Loucy (cell line): ENCODE measurements at regions not wholly inside any gene's neighbourhood (a gene's known extent, or its start where the extent isn't known, plus 50 kb on each side); places are given as distances from the start of the nearest gene placed in this dataset.

Experiments
- H2AFZ ChIP-seq: fragments of 200-600 bp; sonication (generic); 2 replicates; pipeline ENCODE4 v1.6.0; 2016; ENCODE audit warnings: antibody characterized with exemption, mild to moderate bottlenecking, low read length, moderate library complexity
- H3F3A ChIP-seq: fragments of 200-600 bp; 2 replicates; pipeline ENCODE4 v1.6.0; 2016; ENCODE audit warnings: antibody characterized with exemption, low read depth, mild to moderate bottlenecking
- H3K27me3 ChIP-seq: fragments of 200-600 bp; sonication (generic); 2 replicates; pipeline ENCODE4 v1.6.1; 2014; ENCODE audit warnings: low read length, mild to moderate bottlenecking; ENCODE audit not compliant: insufficient read depth, poor library complexity, severe bottlenecking
- H3K36me3 ChIP-seq: fragments of 200-600 bp; sonication (generic); 2 replicates; pipeline ENCODE4 v1.6.1; 2016; ENCODE audit warnings: low read length; ENCODE audit not compliant: insufficient read depth
- H3K4me1 ChIP-seq: fragments of 200-600 bp; sonication (generic); 2 replicates; pipeline ENCODE4 v1.5.1; 2014; ENCODE audit warnings: low read length, mild to moderate bottlenecking; ENCODE audit not compliant: insufficient read depth, poor library complexity, severe bottlenecking
- H3K4me2 ChIP-seq: fragments of 200-600 bp; sonication (generic); 2 replicates; pipeline ENCODE4 v1.6.0; 2014; ENCODE audit warnings: antibody characterized with exemption, low read length, low read depth, mild to moderate bottlenecking; ENCODE audit not compliant: poor library complexity, severe bottlenecking
- H3K4me3 ChIP-seq: fragments of 200-600 bp; sonication (generic); 2 replicates; pipeline ENCODE4 v1.5.1; 2014; ENCODE audit warnings: low read length, mild to moderate bottlenecking, mixed read lengths; ENCODE audit not compliant: poor library complexity, severe bottlenecking
- H3K79me2 ChIP-seq: fragments of 200-600 bp; sonication (generic); 2 replicates; pipeline ENCODE4 v1.6.1; 2014; ENCODE audit warnings: low read length; ENCODE audit not compliant: insufficient read depth
- H3K9ac ChIP-seq: fragments of 200-600 bp; sonication (generic); 2 replicates; pipeline ENCODE4 v1.6.0; 2014; ENCODE audit warnings: mild to moderate bottlenecking, low read depth, low read length, moderate library complexity; ENCODE audit not compliant: poor library complexity, severe bottlenecking
- H3K9me2 ChIP-seq: fragments of 200-600 bp; sonication (generic); replicated peaks from 2 replicates; pipeline ENCODE4 v1.6.1; 2016; ENCODE audit warnings: low read depth, low read length, mixed read lengths
- H3K9me3 ChIP-seq: fragments of 200-600 bp; sonication (generic); 2 replicates; pipeline ENCODE4 v1.6.1; 2014; ENCODE audit warnings: mild to moderate bottlenecking, antibody characterized with exemption, low read length, low read depth; ENCODE audit not compliant: insufficient read depth
- H4K20me1 ChIP-seq: fragments of 200-600 bp; sonication (generic); 2 replicates; pipeline ENCODE4 v1.6.0; 2014; ENCODE audit warnings: antibody characterized with exemption, low read length, mild to moderate bottlenecking; ENCODE audit not compliant: insufficient read depth, poor library complexity, severe bottlenecking
- EZH2phosphoT487 ChIP-seq: fragments of 200-600 bp; IDR thresholded peaks from 2 replicates; pipeline ENCODE4 v1.6.1; 2018; ENCODE audit warnings: antibody characterized with exemption, mild to moderate bottlenecking, moderate library complexity, borderline replicate concordance
- TF ChIP-seq, protein P1 (sequence below): fragments of 200-600 bp; sonication (generic); conservative IDR thresholded peaks from 2 replicates; pipeline ENCODE4 v1.5.1; 2014; ENCODE audit warnings: mild to moderate bottlenecking, antibody characterized with exemption, low read length

- no peak overlapping the region for H3K4me3 ChIP-seq
- TF ChIP-seq, protein P1, sequence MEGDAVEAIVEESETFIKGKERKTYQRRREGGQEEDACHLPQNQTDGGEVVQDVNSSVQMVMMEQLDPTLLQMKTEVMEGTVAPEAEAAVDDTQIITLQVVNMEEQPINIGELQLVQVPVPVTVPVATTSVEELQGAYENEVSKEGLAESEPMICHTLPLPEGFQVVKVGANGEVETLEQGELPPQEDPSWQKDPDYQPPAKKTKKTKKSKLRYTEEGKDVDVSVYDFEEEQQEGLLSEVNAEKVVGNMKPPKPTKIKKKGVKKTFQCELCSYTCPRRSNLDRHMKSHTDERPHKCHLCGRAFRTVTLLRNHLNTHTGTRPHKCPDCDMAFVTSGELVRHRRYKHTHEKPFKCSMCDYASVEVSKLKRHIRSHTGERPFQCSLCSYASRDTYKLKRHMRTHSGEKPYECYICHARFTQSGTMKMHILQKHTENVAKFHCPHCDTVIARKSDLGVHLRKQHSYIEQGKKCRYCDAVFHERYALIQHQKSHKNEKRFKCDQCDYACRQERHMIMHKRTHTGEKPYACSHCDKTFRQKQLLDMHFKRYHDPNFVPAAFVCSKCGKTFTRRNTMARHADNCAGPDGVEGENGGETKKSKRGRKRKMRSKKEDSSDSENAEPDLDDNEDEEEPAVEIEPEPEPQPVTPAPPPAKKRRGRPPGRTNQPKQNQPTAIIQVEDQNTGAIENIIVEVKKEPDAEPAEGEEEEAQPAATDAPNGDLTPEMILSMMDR: no peak
- TF ChIP-seq EZH2phosphoT487: no peak
- H3K36me3 ChIP-seq: no peaks in the 10 kb centered on the region
- no peaks in the 10 kb centered on the region for H3K9me2 ChIP-seq
- no peaks in the 10 kb centered on the region for H3F3A ChIP-seq
- H3K79me2 ChIP-seq: no peaks in the 10 kb centered on the region
- no peaks in the 10 kb centered on the region for H3K9me3 ChIP-seq
- no peaks in the 10 kb centered on the region for H3K4me1 ChIP-seq
- H3K4me2 ChIP-seq: no peak overlapping the region
- H3K27me3 ChIP-seq: no peaks in the 10 kb centered on the region
- no peak overlapping the region for H2AFZ ChIP-seq
- no peak overlapping the region for H3K9ac ChIP-seq
- no peaks in the 10 kb centered on the region for H4K20me1 ChIP-seq
Measured at GRCh38 chr6:105759946-105760345, 326.2 kb upstream of the PRDM1 start.

DNA sequence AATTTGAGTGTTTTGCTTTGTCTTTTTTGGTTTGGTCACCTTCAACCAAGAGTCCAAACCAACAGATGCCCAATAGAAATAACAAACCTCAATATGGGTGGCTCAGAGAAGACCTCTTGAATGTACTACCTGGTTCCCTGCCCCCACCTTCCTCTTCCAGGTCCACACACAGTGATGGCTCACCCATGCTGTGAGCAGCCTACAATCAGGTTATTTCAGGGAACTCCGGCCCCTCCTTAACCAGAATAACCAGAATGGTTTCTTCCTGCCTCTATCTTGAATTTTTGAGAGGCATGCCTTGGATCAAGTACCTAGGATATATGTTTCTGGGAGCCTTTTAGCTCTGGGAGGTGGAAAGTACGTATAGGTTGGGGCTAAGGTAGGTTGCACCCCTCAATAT is 327.1 kb upstream of the PRDM1 start:
- TF ChIP-seq, protein P1: no peak
- no peak for TF ChIP-seq EZH2phosphoT487
- Histone ChIP-seq H3F3A (no peaks in the 10 kb centered on the region), H3K4me1 (no peaks in the 10 kb centered on the region), H3K27me3 (no peaks in the 10 kb centered on the region), H3K9ac (no peak overlapping the region), H3K9me2 (no peaks in the 10 kb centered on the region), H3K36me3 (no peaks in the 10 kb centered on the region), H2AFZ (no peak overlapping the region), H3K4me2 (no peak overlapping the region), H3K79me2 (no peaks in the 10 kb centered on the region), H3K4me3 (no peak overlapping the region), H3K9me3 (no peaks in the 10 kb centered on the region), H4K20me1 (no peaks in the 10 kb centered on the region)

GRCh38 chr6:105757512-105758200 is 328.5 kb upstream of the PRDM1 start:
- Histone ChIP-seq H2AFZ (no peak overlapping the region), H3K79me2 (no peaks in the 10 kb centered on the region), H3K9me3 (no peaks in the 10 kb centered on the region), H3K9me2 (no peaks in the 10 kb centered on the region), H4K20me1 (no peaks in the 10 kb centered on the region), H3K36me3 (no peaks in the 10 kb centered on the region), H3K4me1 (no peaks in the 10 kb centered on the region), H3K9ac (no peak overlapping the region), H3F3A (no peaks in the 10 kb centered on the region), H3K4me2 (no peak overlapping the region), H3K4me3 (no peak overlapping the region), H3K27me3 (no peaks in the 10 kb centered on the region)
- TF ChIP-seq, protein P1: no peak
- TF ChIP-seq EZH2phosphoT487: no peak
